GM21529 (cell line): ENCODE measurements at regions not wholly inside any gene's neighbourhood (a gene's known extent, or its start where the extent isn't known, plus 50 kb on each side); places are given as distances from the start of the nearest gene placed in this dataset.
A peak's percentile ranks its signal among the peaks of the same experiment; 100 is the strongest.

Experiments used
- ATAC-seq: cut with Tn5 transposase; IDR thresholded peaks from one replicate; pipeline ENCODE4 v1.9.1; 2021; ENCODE audit not compliant: unreplicated experiment

- no peak for ATAC-seq
Measured at GRCh38 chr9:103900466-103900865, 193.6 kb upstream of the SMC2 start.

GRCh38 chr9:103902263-103902662, 191.8 kb upstream of the SMC2 start:
- no peak for ATAC-seq

GRCh38 chr9:103904242-103904641, 189.9 kb upstream of the SMC2 start:
- ATAC-seq: no peak

- ATAC-seq: no peak
Measured at GRCh38 chr9:103913899-103914298, 180.2 kb upstream of the SMC2 start.

- ATAC-seq: no peak
Measured at GRCh38 chr9:103919605-103920209, 174.4 kb upstream of the SMC2 start.

- no peak for ATAC-seq
Measured at GRCh38 chr9:103928442-103928841, 165.7 kb upstream of the SMC2 start.

- no peak for ATAC-seq
Measured at GRCh38 chr9:103941104-103941503, 153.0 kb upstream of the SMC2 start.

- ATAC-seq: no peak
Measured at GRCh38 chr9:103942200-103942599, 151.9 kb upstream of the SMC2 start.

- ATAC-seq: no peak
Measured at GRCh38 chr9:103942651-103943050, 151.5 kb upstream of the SMC2 start.

GRCh38 chr9:103949096-103949495, 145.0 kb upstream of the SMC2 start:
- no peak for ATAC-seq

- no peak for ATAC-seq
Measured at GRCh38 chr9:103977163-103977562, 116.9 kb upstream of the SMC2 start.

GRCh38 chr9:103978396-103978795, 115.7 kb upstream of the SMC2 start:
- ATAC-seq: no peak

- ATAC-seq: no peak
Measured at GRCh38 chr9:103981912-103982311, 112.2 kb upstream of the SMC2 start.

GRCh38 chr9:103985077-103985476, 109.0 kb upstream of the SMC2 start:
- no peak for ATAC-seq

- ATAC-seq: no peak
Measured at GRCh38 chr9:103988821-103989220, 105.3 kb upstream of the SMC2 start.

GRCh38 chr9:103990311-103990710, 103.8 kb upstream of the SMC2 start:
- no peak for ATAC-seq

- ATAC-seq: no peak
Measured at GRCh38 chr9:103991001-103991400, 103.1 kb upstream of the SMC2 start.

- ATAC-seq: peak; percentile 76
Measured at GRCh38 chr9:103991698-103992097, 102.4 kb upstream of the SMC2 start.

GRCh38 chr9:103992938-103993579, 101.0 kb upstream of the SMC2 start:
- no peak for ATAC-seq

GRCh38 chr9:103997856-103998370, 96.2 kb upstream of the SMC2 start:
- no peak for ATAC-seq

GRCh38 chr9:103999375-104000062, 94.6 kb upstream of the SMC2 start:
- no peak for ATAC-seq

- no peak for ATAC-seq
Measured at GRCh38 chr9:104009826-104010225, 84.3 kb upstream of the SMC2 start.
